A673 (cell line): ENCODE measurements at regions not wholly inside any gene's neighbourhood (a gene's known extent, or its start where the extent isn't known, plus 50 kb on each side); places are given as distances from the start of the nearest gene placed in this dataset.
A peak's percentile ranks its signal among the peaks of the same experiment; 100 is the strongest.

Experiments used
- BruUV-seq: library from RNA; stranded (reverse); fragments of 400-500 nt; replicated peaks from 2 replicates; lab custom pipeline; 2021; lab: Mats Ljungman, UMichigan
- CTCF ChIA-PET: fragments of 300-600 bp; sonication (Branson Sonifier 250); formaldehyde crosslinking; loops from one replicate; lab custom pipeline; 2022; ENCODE audit warnings: antibody characterized with exemption; lab: Charles Lee
- POLR2A ChIA-PET: fragments of 300-600 bp; sonication (Branson Sonifier 250); formaldehyde crosslinking; loops from one replicate; lab custom pipeline; 2022; ENCODE audit warnings: antibody characterized with exemption; ENCODE audit not compliant: low non-redundant PET; lab: Charles Lee
- DNase-seq: peaks from one replicate; pipeline ENCODE4 v3.0.0-alpha.2; 2015; ENCODE audit warnings: low spot score
- H3K27ac ChIP-seq: fragments of 200-600 bp; sonication (generic); 2 replicates; pipeline ENCODE4 v1.5.1; 2016; ENCODE audit warnings: mixed run types, low read depth, mild to moderate bottlenecking, mixed read lengths, antibody characterized with exemption, low read length; ENCODE audit not compliant: poor library complexity, severe bottlenecking
- H3K27me3 ChIP-seq: fragments of 200-600 bp; sonication (generic); replicated peaks from 2 replicates; pipeline ENCODE4 v1.6.1; 2017; ENCODE audit warnings: mixed run types, low read depth, mild to moderate bottlenecking, mixed read lengths, antibody characterized with exemption, low read length; ENCODE audit not compliant: insufficient read depth, poor library complexity
- H3K36me3 ChIP-seq: fragments of 200-600 bp; sonication (generic); 2 replicates; pipeline ENCODE4 v1.6.1; 2016; ENCODE audit warnings: mixed run types, mild to moderate bottlenecking, mixed read lengths, antibody characterized with exemption, low read length; ENCODE audit not compliant: insufficient read depth, poor library complexity, severe bottlenecking
- H3K4me1 ChIP-seq: fragments of 200-600 bp; sonication (generic); 2 replicates; pipeline ENCODE4 v1.6.1; 2017; ENCODE audit warnings: mixed run types, mild to moderate bottlenecking, mixed read lengths, antibody characterized with exemption, low read length; ENCODE audit not compliant: insufficient read depth, poor library complexity, severe bottlenecking
- H3K4me3 ChIP-seq: fragments of 200-600 bp; sonication (generic); 2 replicates; pipeline ENCODE4 v1.5.1; 2016; ENCODE audit warnings: low read depth, mixed run types, mild to moderate bottlenecking, mixed read lengths, low read length; ENCODE audit not compliant: poor library complexity, severe bottlenecking
- H3K9me3 ChIP-seq: fragments of 200-600 bp; sonication (generic); 2 replicates; pipeline ENCODE4 v1.6.1; 2016; ENCODE audit warnings: mixed run types, low read depth, mild to moderate bottlenecking, mixed read lengths, antibody characterized with exemption, low read length; ENCODE audit not compliant: poor library complexity, severe bottlenecking
- CTCF ChIP-seq: fragments of 300-800, 200-600 bp; sonication (generic); conservative IDR thresholded peaks from 2 replicates; pipeline ENCODE4 v1.5.1; 2017; ENCODE audit warnings: low read depth, mild to moderate bottlenecking, antibody characterized with exemption, low read length, moderate library complexity, mixed read lengths
- EZH2 ChIP-seq: fragments of 200-600 bp; sonication (generic); IDR thresholded peaks from 2 replicates; pipeline ENCODE4 v1.6.1; 2017; ENCODE audit warnings: borderline replicate concordance, low read depth, mild to moderate bottlenecking, mixed read lengths, antibody characterized with exemption, low read length; ENCODE audit not compliant: poor library complexity, severe bottlenecking
- intact Hi-C: fragments of 100-400 bp; cut with micrococcal nuclease; formaldehyde crosslinking; loops from one replicate; pipeline ENCODE4 v1.10.0; 2022; ENCODE audit not compliant: unreplicated experiment

- ChIA-PET CTCF (no interaction called here), POLR2A (no interaction called here)
- H3K36me3 ChIP-seq: no peaks in the 10 kb centered on the region
- no peaks in the 10 kb centered on the region for H3K9me3 ChIP-seq
- BruUV-seq: no TSS peak
- H3K27me3 ChIP-seq: no peaks in the 10 kb centered on the region
- no peak for TF ChIP-seq EZH2
- TF ChIP-seq CTCF: no peak
- H3K4me3 ChIP-seq: no peak overlapping the region
- peak overlapping the region; percentile 93 for H3K27ac ChIP-seq
- peaks cover 33% of the 10 kb centered on the region for H3K4me1 ChIP-seq
- intact Hi-C loops: no loop called here
- DNase-seq: no peak
Observed at GRCh38 chrX:46256875-46257274, 288.3 kb downstream of the ZNF674 start.

- peak overlapping the region; percentile 93 for H3K27ac ChIP-seq
- ChIA-PET CTCF (no interaction called here), POLR2A (no interaction called here)
- H3K27me3 ChIP-seq: no peaks in the 10 kb centered on the region
- intact Hi-C loops: no loop called here
- H3K36me3 ChIP-seq: no peaks in the 10 kb centered on the region
- no peak for TF ChIP-seq EZH2
- no peak for TF ChIP-seq CTCF
- DNase-seq: peak; percentile 92
- peaks cover 33% of the 10 kb centered on the region for H3K4me1 ChIP-seq
- no TSS peak for BruUV-seq
- H3K4me3 ChIP-seq: no peak overlapping the region
- no peaks in the 10 kb centered on the region for H3K9me3 ChIP-seq
Observed at GRCh38 chrX:46255046-46255445, 290.2 kb downstream of the ZNF674 start.

DNA sequence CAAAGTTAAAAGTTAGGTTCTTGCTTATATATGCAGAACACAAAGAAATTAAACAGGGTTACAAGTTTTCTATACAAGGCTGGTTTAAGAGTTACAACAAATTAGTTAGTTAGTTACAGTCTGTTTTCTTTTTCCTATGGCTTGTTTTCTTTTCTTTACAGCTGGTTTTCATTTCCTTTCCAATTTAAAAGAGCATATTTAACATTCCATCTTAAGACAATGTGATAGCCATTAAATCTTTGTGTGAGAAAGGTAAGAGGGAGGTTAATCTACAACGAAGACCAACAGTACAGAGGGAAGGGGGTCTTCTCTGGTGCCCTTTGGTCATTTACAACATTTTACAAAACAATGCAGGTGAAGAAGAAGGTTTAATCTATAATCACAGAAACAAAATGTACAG, 290.6 kb downstream of the ZNF674 start:
- TF ChIP-seq EZH2 (no peak), CTCF (no peak)
- ChIA-PET CTCF (no interaction called here), POLR2A (no interaction called here)
- no peaks in the 10 kb centered on the region for H3K27me3 ChIP-seq
- intact Hi-C loops: no loop called here
- no peak overlapping the region for H3K4me3 ChIP-seq
- H3K9me3 ChIP-seq: no peaks in the 10 kb centered on the region
- BruUV-seq: no TSS peak
- peak overlapping the region; percentile 93 for H3K27ac ChIP-seq
- H3K36me3 ChIP-seq: no peaks in the 10 kb centered on the region
- peak; percentile 65 for DNase-seq
- H3K4me1 ChIP-seq: peaks cover 33% of the 10 kb centered on the region
